Hematopoietic multipotent progenitor cell (in vitro differentiated cells): ENCODE measurements at regions not wholly inside any gene's neighbourhood (a gene's known extent, or its start where the extent isn't known, plus 50 kb on each side); places are given as distances from the start of the nearest gene placed in this dataset.
"Not testable (repeated sequence)": the region's sequence is repeated elsewhere in the genome, so short reads cannot be mapped to it uniquely, and the experiment has no call there.

ENCODE experiments used
- DNase-seq, 3 donors: peaks; one replicate each; pipeline ENCODE4 v3.0.0-alpha.2; 2011 to 2015; ENCODE audit warnings: low read depth in 2 of 3, low spot score in 2 of 3

- DNase-seq = no peak
Observed at GRCh38 chr13:101003566-101003965, 329.0 kb upstream of the TMTC4 start.

GRCh38 chr13:100989392-100989791 lies 314.8 kb upstream of the TMTC4 start:
- no peak for DNase-seq

GRCh38 chr13:100988921-100989320 lies 314.3 kb upstream of the TMTC4 start:
- no peak for DNase-seq

GRCh38 chr13:100987948-100988347 lies 313.4 kb upstream of the TMTC4 start:
- no peak for DNase-seq

- no peak for DNase-seq
Observed at GRCh38 chr13:100986571-100986970, 312.0 kb upstream of the TMTC4 start.

GRCh38 chr13:100984085-100984705 lies 309.6 kb upstream of the TMTC4 start:
- DNase-seq = no peak

GRCh38 chr13:100983111-100983510 lies 308.5 kb upstream of the TMTC4 start:
- DNase-seq = no peak

GRCh38 chr13:100980171-100980570 lies 305.6 kb upstream of the TMTC4 start:
- DNase-seq = no peak

GRCh38 chr13:100977841-100978240 lies 303.2 kb upstream of the TMTC4 start:
- DNase-seq = no peak

- DNase-seq = no peak
Observed at GRCh38 chr13:100976993-100977392, 302.4 kb upstream of the TMTC4 start.

GRCh38 chr13:100975666-100976065 lies 301.1 kb upstream of the TMTC4 start:
- not testable (repeated sequence) for DNase-seq

- DNase-seq = no peak
Observed at GRCh38 chr13:100962585-100962984, 288.0 kb upstream of the TMTC4 start.

GRCh38 chr13:100961186-100961585 lies 286.6 kb upstream of the TMTC4 start:
- no peak for DNase-seq

GRCh38 chr13:100958831-100959230 lies 284.2 kb upstream of the TMTC4 start:
- no peak for DNase-seq

GRCh38 chr13:100957741-100958140 lies 283.1 kb upstream of the TMTC4 start:
- no peak for DNase-seq

- no peak for DNase-seq
Observed at GRCh38 chr13:100954430-100955305, 280.1 kb upstream of the TMTC4 start.

- no peak for DNase-seq
Observed at GRCh38 chr13:100951016-100951415, 276.4 kb upstream of the TMTC4 start.

GRCh38 chr13:100948937-100949336 lies 274.3 kb upstream of the TMTC4 start:
- not testable (repeated sequence) for DNase-seq

- no peak for DNase-seq
Observed at GRCh38 chr13:100946588-100946987, 272.0 kb upstream of the TMTC4 start.

- no peak for DNase-seq
Observed at GRCh38 chr13:100944791-100945345, 270.3 kb upstream of the TMTC4 start.

- DNase-seq = no peak
Observed at GRCh38 chr13:100942742-100943141, 268.1 kb upstream of the TMTC4 start.
